T1000 (cell line): ENCODE measurements at regions not wholly inside any gene's neighbourhood (a gene's known extent, or its start where the extent isn't known, plus 50 kb on each side); places are given as distances from the start of the nearest gene placed in this dataset.

Experiments used
- DNase-seq: peaks from one replicate; lab custom pipeline; 2025; ENCODE audit warnings: mixed read lengths; lab: John Stamatoyannopoulos, UW

- DNase-seq = no peak
These were observed 430.6 kb downstream of the ZNF608 start for GRCh38 chr5:124315741-124316415.

- no peak for DNase-seq
These were observed 436.0 kb downstream of the ZNF608 start for GRCh38 chr5:124310453-124310852.

GRCh38 chr5:124309241-124309980 lies 437.0 kb downstream of the ZNF608 start:
- no peak for DNase-seq

- DNase-seq = no peak
These were observed 443.1 kb downstream of the ZNF608 start for GRCh38 chr5:124303366-124303765.

GRCh38 chr5:124302533-124302932 lies 443.9 kb downstream of the ZNF608 start:
- DNase-seq = no peak

- DNase-seq = no peak
These were observed 444.6 kb downstream of the ZNF608 start for GRCh38 chr5:124301850-124302249.

- DNase-seq = no peak
These were observed 445.4 kb downstream of the ZNF608 start for GRCh38 chr5:124300815-124301621.

GRCh38 chr5:124297826-124298225 lies 448.6 kb downstream of the ZNF608 start:
- DNase-seq = no peak

GRCh38 chr5:124292322-124292855 lies 454.1 kb downstream of the ZNF608 start:
- DNase-seq = no peak

- DNase-seq = no peak
These were observed 456.7 kb downstream of the ZNF608 start for GRCh38 chr5:124289641-124290311.

- no peak for DNase-seq
These were observed 457.3 kb downstream of the ZNF608 start for GRCh38 chr5:124289130-124289529.

- no peak for DNase-seq
These were observed 458.6 kb downstream of the ZNF608 start for GRCh38 chr5:124287813-124288212.

- no peak for DNase-seq
These were observed 460.7 kb downstream of the ZNF608 start for GRCh38 chr5:124285733-124286132.

GRCh38 chr5:124285071-124285470 lies 461.4 kb downstream of the ZNF608 start:
- DNase-seq = no peak

- DNase-seq = no peak
These were observed 463.4 kb downstream of the ZNF608 start for GRCh38 chr5:124283031-124283430.

GRCh38 chr5:124280079-124280478 lies 466.4 kb downstream of the ZNF608 start:
- DNase-seq = no peak

- no peak for DNase-seq
These were observed 467.1 kb downstream of the ZNF608 start for GRCh38 chr5:124279146-124279876.

GRCh38 chr5:124278636-124279035 lies 467.8 kb downstream of the ZNF608 start:
- DNase-seq = no peak

- DNase-seq = no peak
These were observed 468.5 kb downstream of the ZNF608 start for GRCh38 chr5:124277767-124278545.

GRCh38 chr5:124276166-124276565 lies 470.3 kb downstream of the ZNF608 start:
- DNase-seq = no peak
